D721Med (cell line): ENCODE measurements at regions not wholly inside any gene's neighbourhood (a gene's known extent, or its start where the extent isn't known, plus 50 kb on each side); places are given as distances from the start of the nearest gene placed in this dataset.

Experiments
- DNase-seq: peaks from one replicate; pipeline ENCODE4 v3.0.0; 2011; ENCODE audit warnings: low spot score; ENCODE audit not compliant: insufficient read length
- FAIRE-seq: peaks from 2 replicates; lab custom pipeline; 2011; peaks lifted over from hg19 to GRCh38; lab: Jason Lieb, UNC
- CTCF ChIP-seq: IDR thresholded peaks from 2 replicates; pipeline ENCODE4 v1.5.1; 2012; ENCODE audit warnings: mild to moderate bottlenecking, control low read depth; ENCODE audit not compliant: insufficient read depth; ENCODE audit errors: missing control alignments

DNA sequence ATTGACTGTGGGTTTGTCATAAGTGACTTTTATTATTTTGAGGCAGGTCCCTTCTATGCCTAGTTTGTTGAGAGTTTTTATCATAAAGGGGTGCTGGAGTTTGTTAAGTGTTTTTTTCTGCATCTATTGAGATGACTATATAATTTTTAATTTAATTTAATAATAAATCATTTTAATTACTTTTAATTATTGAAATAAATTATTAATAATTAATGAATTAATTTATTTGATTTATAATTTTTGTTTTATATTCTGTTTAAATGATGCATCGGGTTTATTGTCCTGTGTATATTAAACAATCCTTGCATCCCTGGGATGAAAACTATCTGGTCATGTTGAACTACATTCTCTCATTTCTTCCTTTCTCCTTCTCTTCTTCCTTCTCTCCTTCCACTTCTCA is 1352.2 kb upstream of the PRR20A start:
- FAIRE-seq (no peak), DNase-seq (no peak)
- TF ChIP-seq CTCF: no peak

DNA sequence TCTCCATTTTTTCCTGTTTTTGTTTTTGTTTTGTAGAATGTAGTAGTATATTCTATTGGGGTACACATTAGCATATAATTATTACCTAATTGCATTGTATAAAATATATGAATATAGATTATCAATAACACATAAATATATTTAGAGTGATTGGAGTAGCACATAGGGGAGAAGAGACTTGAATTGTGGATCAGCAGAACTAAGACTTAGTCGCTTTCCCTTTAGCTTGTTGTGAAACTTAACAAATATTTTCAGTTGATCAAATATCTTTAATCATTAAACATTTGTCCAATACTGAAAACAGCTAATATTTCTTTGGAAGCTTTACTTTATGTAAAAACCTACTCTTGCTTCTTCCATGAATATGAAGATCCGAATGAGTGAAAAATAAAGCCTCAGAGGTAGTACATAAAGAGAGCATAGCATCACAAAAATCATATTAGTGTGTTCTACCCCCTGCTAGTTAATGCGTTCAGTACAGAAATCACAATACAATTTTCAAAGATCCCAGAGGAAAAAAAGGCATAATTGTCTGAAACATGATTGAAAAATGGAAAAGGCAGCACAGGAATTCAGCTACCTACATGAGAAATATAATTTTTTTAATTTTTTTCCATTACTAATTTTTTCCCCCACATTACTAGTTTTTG is 1348.0 kb upstream of the PRR20A start:
- DNase-seq: no peak
- TF ChIP-seq CTCF: no peak
- no peak for FAIRE-seq

DNA sequence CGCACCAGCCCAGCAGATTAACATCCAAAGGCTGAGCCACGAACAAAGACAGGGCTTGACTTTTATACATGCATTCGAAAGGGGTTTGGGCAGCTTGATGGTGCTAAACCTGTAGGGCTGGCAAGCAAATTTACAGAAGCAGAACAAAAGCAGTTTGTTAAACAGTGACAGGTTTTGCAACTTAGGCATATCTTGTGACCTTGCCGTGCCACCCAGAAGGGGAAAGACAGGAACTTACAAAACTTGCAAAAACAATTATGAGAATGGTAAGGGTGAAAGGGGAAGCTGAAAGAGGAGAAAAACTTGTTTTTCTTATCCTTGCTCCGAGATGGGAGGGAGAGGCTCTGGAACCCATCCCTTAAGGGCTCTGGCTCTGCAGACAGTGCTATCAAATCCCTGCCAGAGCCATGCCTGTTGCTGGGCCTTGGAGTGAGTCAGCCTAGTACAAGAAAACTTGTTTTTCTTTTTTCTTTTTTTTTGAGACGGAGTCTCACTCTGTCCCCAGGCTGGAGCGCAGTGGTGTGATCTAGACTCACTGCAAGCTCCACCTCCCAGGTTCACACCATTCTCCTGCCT is 1325.2 kb upstream of the PRR20A start:
- DNase-seq (no peak), FAIRE-seq (no peak)

DNA sequence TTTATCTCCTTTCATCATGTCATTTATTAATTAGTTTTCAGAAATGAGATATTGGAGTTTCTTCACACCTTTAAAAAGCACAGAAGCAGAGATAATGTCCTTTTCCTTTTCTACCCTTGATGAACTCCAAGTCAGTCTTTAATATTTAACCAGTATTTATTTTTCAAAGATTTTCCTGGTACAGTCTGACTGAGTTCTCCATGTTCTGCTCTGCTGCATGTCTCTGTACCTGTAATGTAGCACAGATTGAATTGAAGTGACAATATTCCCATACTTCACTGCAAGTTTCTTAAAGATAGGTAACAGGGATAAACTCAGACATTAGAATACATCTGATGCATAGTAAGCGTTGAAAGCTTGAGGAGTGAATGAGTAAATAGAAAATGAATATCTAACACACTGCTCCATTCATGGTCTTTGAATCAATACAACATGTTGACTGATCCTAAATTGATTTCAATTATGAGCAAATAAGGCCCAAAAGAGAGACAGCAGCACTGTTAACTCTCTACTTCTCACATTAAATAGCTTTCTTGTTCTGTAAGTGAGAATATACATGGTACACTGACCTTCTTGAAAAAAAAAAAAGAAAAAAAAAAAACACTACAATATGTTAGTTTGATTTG is 1323.6 kb upstream of the PRR20A start:
- no peak for FAIRE-seq

More for the DNA sequence above, 1325.2 kb upstream of the PRR20A start:
- no peak for TF ChIP-seq CTCF

DNA sequence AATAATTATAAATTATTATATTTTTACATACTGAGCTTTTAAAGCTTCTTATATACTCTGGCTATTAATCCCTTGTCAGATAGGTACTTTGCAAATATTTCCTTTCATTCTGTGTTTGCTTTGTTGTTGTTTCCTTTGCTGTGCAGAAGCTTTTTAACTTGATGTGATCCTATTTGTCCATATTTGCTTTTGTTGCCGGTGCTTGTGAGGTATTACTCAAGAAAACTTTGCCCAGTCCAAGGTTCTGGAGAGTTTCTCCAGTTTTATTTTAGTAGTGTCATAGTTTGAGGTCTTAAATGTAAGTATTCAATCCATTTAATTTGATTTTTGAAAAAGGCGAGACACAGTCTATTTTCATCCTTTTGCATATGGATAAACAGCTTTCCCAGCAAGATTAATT is 1319.9 kb upstream of the PRR20A start:
- TF ChIP-seq CTCF: no peak
- FAIRE-seq (no peak), DNase-seq (no peak)

More for the DNA sequence above, 1323.6 kb upstream of the PRR20A start:
- no peak for DNase-seq
- no peak for TF ChIP-seq CTCF

DNA sequence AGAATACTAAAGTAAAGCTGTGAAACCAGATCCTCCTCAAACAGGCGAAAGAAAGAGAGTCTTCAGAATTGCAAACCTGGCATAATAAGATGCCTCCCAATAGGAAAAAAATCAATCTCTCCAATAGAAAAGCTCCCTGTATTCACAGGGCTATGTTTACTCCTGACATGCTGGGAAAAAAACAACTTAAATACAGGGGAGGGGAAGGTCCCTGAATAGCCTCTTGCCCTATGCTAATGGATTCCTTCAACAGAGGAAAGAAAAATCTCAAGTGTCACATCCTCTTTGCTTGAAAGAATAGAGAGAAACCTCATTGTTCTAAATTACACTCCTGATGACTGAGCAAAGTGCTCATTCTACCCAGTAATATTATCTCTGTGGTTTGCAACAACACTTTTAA is 1271.1 kb upstream of the PRR20A start:
- FAIRE-seq: no peak
- no peak for DNase-seq
- TF ChIP-seq CTCF: no peak

DNA sequence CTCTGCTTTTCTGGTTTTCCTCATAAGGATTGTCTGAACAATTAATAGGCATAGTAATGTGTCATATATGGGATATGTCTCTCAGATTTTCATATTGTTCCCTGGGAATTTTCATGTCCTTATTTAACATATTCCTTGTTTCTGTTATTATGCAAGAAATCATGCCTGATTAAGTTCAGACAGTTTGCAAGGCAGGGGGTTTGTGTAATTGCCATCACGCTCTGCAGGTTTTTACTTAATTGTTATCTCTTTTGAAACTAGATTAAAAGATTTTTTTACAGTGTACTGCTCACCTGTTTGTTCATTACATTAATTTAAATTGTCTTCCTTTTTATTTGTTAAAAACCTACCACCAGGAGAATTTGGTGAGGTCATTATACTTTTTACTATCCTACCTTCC is 1253.2 kb upstream of the PRR20A start:
- DNase-seq (no peak), FAIRE-seq (no peak)
- no peak for TF ChIP-seq CTCF
